Erythroblast (primary cell): ENCODE measurements at regions not wholly inside any gene's neighbourhood (a gene's known extent, or its start where the extent isn't known, plus 50 kb on each side); places are given as distances from the start of the nearest gene placed in this dataset.

Source experiments
- GATA1 ChIP-seq: IDR thresholded peaks from 2 replicates; pipeline ENCODE4 v1.6.1; 2011; ENCODE audit warnings: low read depth, mild to moderate bottlenecking, control low read depth, low read length, moderate library complexity
- POLR2A ChIP-seq: IDR thresholded peaks from 2 replicates; pipeline ENCODE4 v1.6.1; 2011; ENCODE audit warnings: mild to moderate bottlenecking, low read length

- TF ChIP-seq POLR2A (no peak), GATA1 (no peak)
Measured at GRCh38 chr4:144362366-144362765, 221.8 kb upstream of the GYPA start.
